Tibial artery (tissue), 4 donors: ENCODE measurements at regions not wholly inside any gene's neighbourhood (a gene's known extent, or its start where the extent isn't known, plus 50 kb on each side); places are given as distances from the start of the nearest gene placed in this dataset.

Experiments
- DNase-seq, 2 donors: peaks; one replicate each; pipeline ENCODE4 v3.0.0-alpha.2; 2019
- H3K27ac ChIP-seq, 2 donors: fragments of 200-600 bp; sonication (generic) in 1 of 2; 1 replicate in 1 of 2; 2 replicates in 1 of 2; pipeline ENCODE4 v1.5.1; 2018 to 2019; ENCODE audit warnings: mild to moderate bottlenecking in 1 of 2
- H3K27me3 ChIP-seq, 2 donors: fragments of 200-600 bp; sonication (generic) in 1 of 2; one replicate each; pipeline versions ENCODE4 v1.5.1 to v1.6.0; 2016 to 2019
- H3K36me3 ChIP-seq, 3 donors: fragments of 200-600 bp; sonication (generic) in 2 of 3; one replicate each; pipeline ENCODE4 v1.5.1; 2016 to 2019; ENCODE audit warnings: mild to moderate bottlenecking in 2 of 3
- H3K4me1 ChIP-seq, 4 donors: fragments of 200-600 bp; sonication (generic) in 2 of 4; 1 replicate in 3 of 4; 2 replicates in 1 of 4; pipeline ENCODE4 v1.5.1; 2016 to 2019
- H3K4me3 ChIP-seq, 2 donors: fragments of 200-600 bp; sonication (generic) in 1 of 2; 1 replicate in 1 of 2; 2 replicates in 1 of 2; pipeline ENCODE4 v1.5.1; 2018 to 2019; ENCODE audit warnings: mild to moderate bottlenecking in 2 of 2
- H3K9me3 ChIP-seq, 3 donors: fragments of 200-600 bp; sonication (generic) in 1 of 3; one replicate each; pipeline ENCODE4 v1.5.1; 2016 to 2019
- CTCF ChIP-seq, 2 experiments: fragments of 200-600 bp in 1 of 2; fragments of 450-650 bp in 1 of 2; IDR thresholded peaks; one replicate each; pipeline ENCODE4 v1.5.1; 2017 to 2019; ENCODE audit warnings: antibody characterized with exemption in 2 of 2, mild to moderate bottlenecking in 1 of 2, moderate library complexity in 1 of 2
- intact Hi-C: fragments of 100-400 bp; cut with DNase I; formaldehyde crosslinking; loops from one replicate; pipeline ENCODE4 v1.15.0; 2023; ENCODE audit warnings: low total_unique reads

- no peaks in the 10 kb centered on the region for H3K36me3 ChIP-seq
- intact Hi-C loops, result no loop called here
- no peaks in the 10 kb centered on the region for H3K9me3 ChIP-seq
- no peak overlapping the region for H3K4me3 ChIP-seq
- no peak overlapping the region for H3K27ac ChIP-seq
- no peak for DNase-seq
- H3K4me1 ChIP-seq, result no peaks in the 10 kb centered on the region
- no peak for TF ChIP-seq CTCF (IDR thresholded peaks at IDR 0.05)
- H3K27me3 ChIP-seq, result no peaks in the 10 kb centered on the region
These were observed 618.3 kb downstream of the MRPL39 start for GRCh38 chr21:24988941-24989340.

- TF ChIP-seq CTCF (IDR thresholded peaks at IDR 0.05), result no peak
- H3K4me1 ChIP-seq, result no peaks in the 10 kb centered on the region
- no peak for DNase-seq
- H3K4me3 ChIP-seq, result no peak overlapping the region
- intact Hi-C loops, result no loop called here
- H3K9me3 ChIP-seq, result no peaks in the 10 kb centered on the region
- no peaks in the 10 kb centered on the region for H3K36me3 ChIP-seq
- H3K27ac ChIP-seq, result no peak overlapping the region
- H3K27me3 ChIP-seq, result no peaks in the 10 kb centered on the region
These were observed 631.0 kb downstream of the MRPL39 start for GRCh38 chr21:24976238-24976637.

GRCh38 chr21:24969068-24969467 is 638.2 kb downstream of the MRPL39 start:
- Histone ChIP-seq H3K9me3 (peaks cover 0 to 6% (median 0%) of the 10 kb centered on the region in 3 donors), H3K4me3 (no peak overlapping the region), H3K27me3 (no peaks in the 10 kb centered on the region), H3K27ac (no peak overlapping the region), H3K36me3 (no peaks in the 10 kb centered on the region), H3K4me1 (no peaks in the 10 kb centered on the region)
- no peak for TF ChIP-seq CTCF (IDR thresholded peaks at IDR 0.05)
- intact Hi-C loops, result no loop called here
- no peak for DNase-seq

- no peak overlapping the region for H3K27ac ChIP-seq
These were observed 651.9 kb downstream of the MRPL39 start for GRCh38 chr21:24955275-24955961.

GRCh38 chr21:24948186-24948585 is 659.1 kb downstream of the MRPL39 start:
- no peaks in the 10 kb centered on the region for H3K4me1 ChIP-seq
- DNase-seq, result no peak
- no peak overlapping the region for H3K4me3 ChIP-seq
- no peak overlapping the region for H3K27ac ChIP-seq
- H3K9me3 ChIP-seq, result no peaks in the 10 kb centered on the region
- H3K36me3 ChIP-seq, result no peaks in the 10 kb centered on the region
- no peaks in the 10 kb centered on the region for H3K27me3 ChIP-seq
- intact Hi-C loops, result no loop called here
- no peak for TF ChIP-seq CTCF (IDR thresholded peaks at IDR 0.05)

More at GRCh38 chr21:24955275-24955961, 651.9 kb downstream of the MRPL39 start:
- Histone ChIP-seq H3K27me3 (no peaks in the 10 kb centered on the region), H3K4me1 (no peaks in the 10 kb centered on the region), H3K9me3 (no peaks in the 10 kb centered on the region), H3K4me3 (no peak overlapping the region), H3K36me3 (no peaks in the 10 kb centered on the region)
- no peak for DNase-seq
- TF ChIP-seq CTCF (IDR thresholded peaks at IDR 0.05), result no peak
- intact Hi-C loops, result no loop called here

- H3K27me3 ChIP-seq, result no peaks in the 10 kb centered on the region
- H3K36me3 ChIP-seq, result no peaks in the 10 kb centered on the region
- intact Hi-C loops, result no loop called here
- no peak for TF ChIP-seq CTCF (IDR thresholded peaks at IDR 0.05)
- DNase-seq, result no peak
- no peak overlapping the region for H3K4me3 ChIP-seq
- H3K4me1 ChIP-seq, result no peaks in the 10 kb centered on the region
- no peaks in the 10 kb centered on the region for H3K9me3 ChIP-seq
- H3K27ac ChIP-seq, result no peak overlapping the region
These were observed 661.4 kb downstream of the MRPL39 start for GRCh38 chr21:24945910-24946309.
